GM21723 (cell line): ENCODE measurements at regions not wholly inside any gene's neighbourhood (a gene's known extent, or its start where the extent isn't known, plus 50 kb on each side); places are given as distances from the start of the nearest gene placed in this dataset.

Experiments used
- ATAC-seq: cut with Tn5 transposase; IDR thresholded peaks from one replicate; pipeline ENCODE4 v1.9.1; 2021; ENCODE audit warnings: mild to moderate bottlenecking, moderate library complexity; ENCODE audit not compliant: unreplicated experiment

GRCh38 chr7:3193379-3194120 lies 107.5 kb upstream of the SDK1 start:
- no peak for ATAC-seq

GRCh38 chr7:3194501-3195141 lies 106.4 kb upstream of the SDK1 start:
- ATAC-seq = no peak

GRCh38 chr7:3195160-3195559 lies 105.9 kb upstream of the SDK1 start:
- no peak for ATAC-seq

- no peak for ATAC-seq
Observed at GRCh38 chr7:3196629-3197400, 104.2 kb upstream of the SDK1 start.

GRCh38 chr7:3197567-3198213 lies 103.4 kb upstream of the SDK1 start:
- ATAC-seq = no peak

- ATAC-seq = no peak
Observed at GRCh38 chr7:3198316-3198715, 102.7 kb upstream of the SDK1 start.

- no peak for ATAC-seq
Observed at GRCh38 chr7:3200504-3200903, 100.5 kb upstream of the SDK1 start.

- no peak for ATAC-seq
Observed at GRCh38 chr7:3201306-3201705, 99.7 kb upstream of the SDK1 start.

GRCh38 chr7:3201937-3202710 lies 98.9 kb upstream of the SDK1 start:
- no peak for ATAC-seq

- no peak for ATAC-seq
Observed at GRCh38 chr7:3204526-3204925, 96.5 kb upstream of the SDK1 start.

GRCh38 chr7:3206101-3206500 lies 95.0 kb upstream of the SDK1 start:
- no peak for ATAC-seq

GRCh38 chr7:3206771-3207191 lies 94.3 kb upstream of the SDK1 start:
- ATAC-seq = no peak

GRCh38 chr7:3207387-3207902 lies 93.6 kb upstream of the SDK1 start:
- ATAC-seq = no peak

- no peak for ATAC-seq
Observed at GRCh38 chr7:3210531-3210930, 90.5 kb upstream of the SDK1 start.

- no peak for ATAC-seq
Observed at GRCh38 chr7:3214090-3214413, 87.0 kb upstream of the SDK1 start.

GRCh38 chr7:3215624-3216585 lies 85.1 kb upstream of the SDK1 start:
- no peak for ATAC-seq

GRCh38 chr7:3217166-3217565 lies 83.9 kb upstream of the SDK1 start:
- no peak for ATAC-seq

- ATAC-seq = no peak
Observed at GRCh38 chr7:3218411-3219225, 82.4 kb upstream of the SDK1 start.
